Transverse colon (tissue), 4 donors: ENCODE measurements at regions not wholly inside any gene's neighbourhood (a gene's known extent, or its start where the extent isn't known, plus 50 kb on each side); places are given as distances from the start of the nearest gene placed in this dataset.

Source experiments
- DNase-seq: peaks from one replicate; pipeline ENCODE4 v3.0.0-alpha.2; 2019
- H3K27ac ChIP-seq, 4 donors: fragments of 200-600 bp; sonication (generic); 2 replicates each; pipeline ENCODE4 v1.5.1; 2016 to 2018; ENCODE audit warnings: inconsistent platforms in 4 of 4
- H3K27me3 ChIP-seq: fragments of 200-600 bp; sonication (generic); 2 replicates; pipeline ENCODE4 v1.5.1; 2017; ENCODE audit warnings: inconsistent platforms
- H3K36me3 ChIP-seq, 4 donors: fragments of 200-600 bp; sonication (generic); 2 replicates each; pipeline ENCODE4 v1.5.1; 2017 to 2019; ENCODE audit warnings: inconsistent platforms in 4 of 4
- H3K4me1 ChIP-seq, 4 donors: fragments of 200-600 bp; sonication (generic); 2 replicates each; pipeline ENCODE4 v1.5.1; 2017 to 2020; ENCODE audit warnings: inconsistent platforms in 4 of 4
- H3K4me3 ChIP-seq, 4 donors: fragments of 200-600 bp; sonication (generic); 1 replicate in 1 of 4; 2 replicates in 3 of 4; pipeline versions ENCODE4 v1.5.1 to v1.6.1; 2017 to 2019; ENCODE audit warnings: inconsistent platforms in 4 of 4
- H3K9me3 ChIP-seq, 2 donors: fragments of 200-600 bp; sonication (generic); 2 replicates each; pipeline ENCODE4 v1.5.1; 2017 to 2019; ENCODE audit warnings: inconsistent platforms in 2 of 2
- EP300 ChIP-seq: sonication (generic); formaldehyde crosslinking; IDR thresholded peaks from one replicate; pipeline ENCODE4 v1.6.1; 2017; ENCODE audit warnings: antibody characterized with exemption, low read depth
- POLR2A ChIP-seq: fragments of 450-650 bp; IDR thresholded peaks from one replicate; pipeline ENCODE4 v1.6.1; 2016; ENCODE audit warnings: antibody characterized with exemption, mild to moderate bottlenecking, moderate library complexity
- POLR2AphosphoS5 ChIP-seq, 3 donors: sonication (generic); formaldehyde crosslinking; IDR thresholded peaks; one replicate each; pipeline ENCODE4 v1.6.1; 2016; ENCODE audit warnings: antibody characterized with exemption in 3 of 3
- WGBS, 2 donors: methylation state at CpG; one replicate each; pipeline ENCODE4 v1.1.5; 2018; ENCODE audit warnings: low coverage in 1 of 2; 5-methylcytosine and 5-hydroxymethylcytosine counted together
- in situ Hi-C, 4 donors: fragments of 200-750 bp; cut with MboI; loops; one replicate each; pipeline versions ENCODE4 v1.15.0 to v1.15.1; 2017; ENCODE audit warnings: low sequenced_read_pairs in 3 of 4, low pct_ligation_motif_present in 1 of 4, low pct_unique_long_range_greater_than_20kb in 1 of 4
- intact Hi-C: fragments of 100-400 bp; cut with DNase I; formaldehyde crosslinking; loops from one replicate; pipeline ENCODE4 v1.15.1; 2023; ENCODE audit warnings: low total_unique reads
- TF ChIP-seq, protein P1 (sequence below), 5 experiments: fragments of 200-600 bp in 3 of 5; fragments of 450-650 bp in 2 of 5; sonication (generic) in 3 of 5; IDR thresholded peaks; 1 replicate in 2 of 5; 2 replicates in 3 of 5; pipeline ENCODE4 v1.5.1; 2016 to 2017; ENCODE audit warnings: antibody characterized with exemption in 5 of 5, inconsistent platforms in 3 of 5, mild to moderate bottlenecking in 2 of 5, moderate library complexity in 1 of 5

DNA sequence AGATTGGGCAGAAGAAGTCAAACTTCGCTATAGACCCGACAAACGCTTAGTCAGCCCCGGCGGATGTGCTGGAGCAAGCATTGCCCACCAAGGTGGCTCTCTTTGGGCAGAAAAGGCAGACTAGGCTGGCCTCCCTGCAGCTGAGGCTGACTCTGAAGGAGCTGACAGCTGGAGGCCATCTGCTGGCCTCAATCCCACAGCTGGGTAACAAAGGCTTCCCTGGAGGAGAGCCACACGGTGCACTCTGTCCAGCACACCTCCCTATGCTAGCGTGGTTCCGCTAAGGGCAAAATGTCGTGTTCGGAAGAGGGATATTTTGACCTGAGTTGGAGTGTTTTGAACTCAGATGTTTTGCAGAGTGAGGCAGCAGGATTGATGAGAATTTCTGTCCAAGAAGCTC lies 103.5 kb upstream of the PTCH1 start:
- intact Hi-C loops, result no loop called here
- DNase-seq, result no peak
- TF ChIP-seq EP300 (no peak), POLR2A (no peak), POLR2AphosphoS5 (IDR thresholded peaks at IDR 0.05) (no peak)
- TF ChIP-seq, protein P1, sequence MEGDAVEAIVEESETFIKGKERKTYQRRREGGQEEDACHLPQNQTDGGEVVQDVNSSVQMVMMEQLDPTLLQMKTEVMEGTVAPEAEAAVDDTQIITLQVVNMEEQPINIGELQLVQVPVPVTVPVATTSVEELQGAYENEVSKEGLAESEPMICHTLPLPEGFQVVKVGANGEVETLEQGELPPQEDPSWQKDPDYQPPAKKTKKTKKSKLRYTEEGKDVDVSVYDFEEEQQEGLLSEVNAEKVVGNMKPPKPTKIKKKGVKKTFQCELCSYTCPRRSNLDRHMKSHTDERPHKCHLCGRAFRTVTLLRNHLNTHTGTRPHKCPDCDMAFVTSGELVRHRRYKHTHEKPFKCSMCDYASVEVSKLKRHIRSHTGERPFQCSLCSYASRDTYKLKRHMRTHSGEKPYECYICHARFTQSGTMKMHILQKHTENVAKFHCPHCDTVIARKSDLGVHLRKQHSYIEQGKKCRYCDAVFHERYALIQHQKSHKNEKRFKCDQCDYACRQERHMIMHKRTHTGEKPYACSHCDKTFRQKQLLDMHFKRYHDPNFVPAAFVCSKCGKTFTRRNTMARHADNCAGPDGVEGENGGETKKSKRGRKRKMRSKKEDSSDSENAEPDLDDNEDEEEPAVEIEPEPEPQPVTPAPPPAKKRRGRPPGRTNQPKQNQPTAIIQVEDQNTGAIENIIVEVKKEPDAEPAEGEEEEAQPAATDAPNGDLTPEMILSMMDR (IDR thresholded peaks at IDR 0.05), result no peak
- H3K4me3 ChIP-seq, result no peak overlapping the region
- no peak overlapping the region for H3K27ac ChIP-seq
- WGBS, 2 donors, result 85 to 95% methylated on average over 5 to 10 of the region's 10 CpGs
- no peaks in the 10 kb centered on the region for H3K9me3 ChIP-seq
- in situ Hi-C loops, result no loop called here
- H3K36me3 ChIP-seq, result no peaks in the 10 kb centered on the region
- H3K4me1 ChIP-seq, result peaks cover 0 to 10% (median 2%) of the 10 kb centered on the region in 4 donors
- H3K27me3 ChIP-seq, result no peaks in the 10 kb centered on the region

DNA sequence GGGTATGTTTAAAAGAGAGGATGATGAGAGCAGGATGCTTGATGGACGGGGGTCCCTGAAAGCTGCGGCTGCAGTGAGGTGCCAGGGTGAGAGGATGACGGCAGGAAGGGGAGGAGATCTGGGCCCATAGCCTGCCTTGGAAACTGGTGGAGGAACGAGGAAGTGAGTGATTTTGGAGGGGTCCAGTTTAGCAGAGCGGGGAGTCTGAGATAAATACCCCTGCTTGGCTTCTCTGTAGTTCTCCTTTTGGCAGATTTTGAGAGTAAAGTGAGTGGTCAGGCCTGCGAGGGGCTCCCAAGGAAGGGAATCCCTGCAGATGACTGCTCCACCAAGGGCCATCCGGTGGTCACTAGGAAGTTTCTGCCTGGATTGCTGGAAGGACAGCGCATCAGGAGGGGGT lies 98.5 kb upstream of the PTCH1 start:
- TF ChIP-seq POLR2A (no peak), POLR2AphosphoS5 (IDR thresholded peaks at IDR 0.05) (no peak), EP300 (no peak)
- TF ChIP-seq, protein P1 (IDR thresholded peaks at IDR 0.05), result no peak
- no peaks in the 10 kb centered on the region for H3K36me3 ChIP-seq
- in situ Hi-C loops, result no loop called here
- intact Hi-C loops, result no loop called here
- WGBS, 2 donors, result 83 to 89% methylated on average over 8 of the region's 8 CpGs
- DNase-seq, result no peak
- no peak overlapping the region for H3K27ac ChIP-seq
- H3K4me3 ChIP-seq, result no peak overlapping the region
- H3K4me1 ChIP-seq, result peaks cover 0 to 2% (median 0%) of the 10 kb centered on the region in 4 donors
- H3K27me3 ChIP-seq, result no peaks in the 10 kb centered on the region
- H3K9me3 ChIP-seq, result no peaks in the 10 kb centered on the region

DNA sequence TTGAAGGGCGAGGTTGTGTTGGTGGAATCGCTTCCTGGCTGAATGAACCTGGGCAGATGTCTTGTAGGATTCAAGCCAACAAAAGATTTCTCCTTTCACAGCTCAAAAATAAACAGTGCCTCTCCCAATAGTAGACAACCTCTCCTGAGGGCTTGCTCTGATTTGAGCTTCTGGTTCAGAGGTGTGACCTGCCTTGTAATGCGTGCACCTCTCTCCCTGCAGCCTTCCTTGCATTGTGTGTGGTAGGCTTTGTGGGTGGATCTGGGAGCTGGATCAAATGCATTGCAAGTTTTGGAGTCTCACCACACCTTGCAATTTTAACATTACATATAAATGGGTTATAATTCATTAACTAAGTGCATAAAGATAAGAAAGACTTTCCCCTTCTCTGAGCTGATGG lies 96.9 kb upstream of the PTCH1 start:
- 82 to 87% methylated on average over 3 of the region's 3 CpGs for WGBS, 2 donors
- in situ Hi-C loops, result no loop called here
- intact Hi-C loops, result no loop called here

DNA sequence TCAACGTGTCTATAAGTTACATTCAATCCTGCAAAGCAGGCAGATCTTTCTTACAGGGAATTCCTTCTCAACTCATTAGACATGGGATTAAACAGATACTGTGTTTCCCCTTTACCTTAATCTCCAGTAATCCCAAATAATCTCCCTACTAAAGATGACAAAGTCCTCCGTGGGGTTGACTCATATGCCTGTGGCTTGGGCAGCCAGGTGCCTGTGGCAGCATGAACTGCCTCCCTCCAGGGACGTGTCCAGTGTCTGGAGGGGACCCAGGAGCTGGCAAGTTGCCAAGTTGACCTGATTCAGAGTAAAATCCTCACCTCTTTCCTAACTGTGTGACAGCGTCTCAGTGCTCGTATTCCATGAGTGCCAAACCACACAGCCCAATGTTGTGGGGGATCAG lies 94.6 kb upstream of the PTCH1 start:
- intact Hi-C loops (no loop called here), in situ Hi-C loops (no loop called here)
- H3K36me3 ChIP-seq, result no peaks in the 10 kb centered on the region
- TF ChIP-seq POLR2A, result no peak
- TF ChIP-seq, protein P1 (IDR thresholded peaks at IDR 0.05), result no peak
- no peak for TF ChIP-seq EP300
- no peak for TF ChIP-seq POLR2AphosphoS5 (IDR thresholded peaks at IDR 0.05)
- H3K9me3 ChIP-seq, result no peaks in the 10 kb centered on the region
- no peaks in the 10 kb centered on the region for H3K27me3 ChIP-seq
- no peak for DNase-seq
- WGBS, 2 donors, result 65% methylated on average over 5 of the region's 5 CpGs; no CpG with 5 or more reads in 1 of the 2 donors
- H3K27ac ChIP-seq, result no peak overlapping the region
- H3K4me1 ChIP-seq, result peaks cover 0 to 2% (median 0%) of the 10 kb centered on the region in 4 donors
- no peak overlapping the region for H3K4me3 ChIP-seq

More for the DNA sequence above, 96.9 kb upstream of the PTCH1 start:
- no peak for DNase-seq
- Histone ChIP-seq H3K27ac (no peak overlapping the region), H3K9me3 (no peaks in the 10 kb centered on the region), H3K36me3 (no peaks in the 10 kb centered on the region), H3K4me3 (no peak overlapping the region), H3K4me1 (no peaks in the 10 kb centered on the region), H3K27me3 (no peaks in the 10 kb centered on the region)
- TF ChIP-seq POLR2AphosphoS5 (IDR thresholded peaks at IDR 0.05), result no peak
- TF ChIP-seq, protein P1 (IDR thresholded peaks at IDR 0.05), result no peak
- no peak for TF ChIP-seq POLR2A
- no peak for TF ChIP-seq EP300
